SK-N-SH (cell line): ENCODE measurements at regions not wholly inside any gene's neighbourhood (a gene's known extent, or its start where the extent isn't known, plus 50 kb on each side); places are given as distances from the start of the nearest gene placed in this dataset.

ENCODE experiments used
- CTCF ChIA-PET: fragments of 300-600, 350-600 bp; formaldehyde crosslinking; extraction: SDS; loops from one replicate; lab custom pipeline; 2021; lab: Yijun Ruan, JAX
- POLR2A ChIA-PET: fragments of 350-600 bp; sonication (Branson Sonifier 250); formaldehyde crosslinking; extraction: SDS; loops from one replicate; lab custom pipeline; 2020; ENCODE audit warnings: antibody characterized with exemption, inconsistent platforms; lab: Yijun Ruan, JAX
- DNase-seq: peaks from one replicate; pipeline ENCODE4 v3.0.0; 2012
- H2AFZ ChIP-seq: fragments of 200-600 bp; sonication (generic); 2 replicates; pipeline ENCODE4 v1.8.1; 2016; ENCODE audit warnings: antibody characterized with exemption, mild to moderate bottlenecking, low read depth
- H3F3A ChIP-seq: fragments of 200-600 bp; sonication (generic); replicated peaks from 2 replicates; pipeline ENCODE3; 2016; ENCODE audit warnings: antibody characterized with exemption, mild to moderate bottlenecking; ENCODE audit not compliant: insufficient read depth
- H3K27ac ChIP-seq, 2 experiments: fragments of 200-500 bp in 1 of 2; fragments of 200-600 bp in 1 of 2; sonication (Bioruptor generic) in 1 of 2; sonication (generic), shearing (Covaris generic) in 1 of 2; 2 replicates each; pipeline versions ENCODE4 v1.5.1 to v1.6.1; 2014 to 2016; ENCODE audit warnings: low read depth in 2 of 2, inconsistent platforms in 1 of 2, low read length in 1 of 2, mild to moderate bottlenecking in 1 of 2, mixed read lengths in 1 of 2
- H3K27me3 ChIP-seq: fragments of 200-600 bp; sonication (generic), shearing (Covaris generic); 2 replicates; pipeline ENCODE4 v1.6.1; 2016; ENCODE audit warnings: mixed run types; ENCODE audit not compliant: insufficient read depth
- H3K36me3 ChIP-seq, 2 experiments: fragments of 200-500 bp in 1 of 2; fragments of 200-600 bp in 1 of 2; sonication (Bioruptor generic) in 1 of 2; sonication (generic) in 1 of 2; replicated peaks in 1 of 2; 2 replicates each; pipeline versions ENCODE3 to v1.5.1; 2014 to 2016; ENCODE audit warnings: low read length in 1 of 2, mild to moderate bottlenecking in 1 of 2; ENCODE audit not compliant: insufficient read depth in 2 of 2, control insufficient read depth in 1 of 2
- H3K4me1 ChIP-seq, 2 experiments: fragments of 200-500 bp in 1 of 2; fragments of 200-600 bp in 1 of 2; sonication (Bioruptor generic) in 1 of 2; sonication (generic), shearing (Covaris generic) in 1 of 2; 2 replicates each; pipeline versions ENCODE4 v1.5.1 to v1.6.1; 2014 to 2016; ENCODE audit warnings: low read depth in 1 of 2, low read length in 1 of 2, mixed run types in 1 of 2; ENCODE audit not compliant: insufficient read depth in 2 of 2, control insufficient read depth in 1 of 2
- H3K4me2 ChIP-seq: fragments of 200-600 bp; sonication (generic), shearing (Covaris generic); 2 replicates; pipeline ENCODE4 v1.6.1; 2017; ENCODE audit warnings: mixed run types
- H3K4me3 ChIP-seq, 2 experiments: fragments of 200-500 bp in 1 of 2; fragments of 200-600 bp in 1 of 2; sonication (Bioruptor generic) in 1 of 2; sonication (generic), shearing (Covaris generic) in 1 of 2; 2 replicates each; pipeline versions ENCODE4 v1.5.1 to v1.8.1; 2014 to 2016; ENCODE audit warnings: low read depth in 2 of 2, inconsistent platforms in 1 of 2, low read length in 1 of 2, mild to moderate bottlenecking in 1 of 2, mixed read lengths in 1 of 2, moderate library complexity in 1 of 2
- H3K79me2 ChIP-seq: fragments of 200-600 bp; sonication (generic); 2 replicates; pipeline ENCODE4 v1.8.1; 2017; ENCODE audit warnings: mild to moderate bottlenecking; ENCODE audit not compliant: insufficient read depth
- H3K9ac ChIP-seq: fragments of 200-600 bp; sonication (generic); 2 replicates; pipeline ENCODE4 v1.6.1; 2017; ENCODE audit warnings: mixed run types
- H3K9me2 ChIP-seq: fragments of 200-600 bp; sonication (generic); 2 replicates; pipeline ENCODE4 v1.6.1; 2017; ENCODE audit warnings: mixed run types
- H3K9me3 ChIP-seq: fragments of 200-600 bp; sonication (generic); 2 replicates; pipeline ENCODE4 v1.6.1; 2017; ENCODE audit warnings: mixed run types, mild to moderate bottlenecking, moderate library complexity
- H4K20me1 ChIP-seq: fragments of 200-600 bp; sonication (generic); 2 replicates; pipeline ENCODE4 v1.6.1; 2017; ENCODE audit warnings: mild to moderate bottlenecking, mixed run types; ENCODE audit not compliant: insufficient read depth
- CTCF ChIP-seq: fragments of 200-600 bp; sonication (generic); IDR thresholded peaks from 2 replicates; pipeline ENCODE4 v1.6.1; 2017; ENCODE audit warnings: antibody characterized with exemption, mild to moderate bottlenecking, moderate library complexity
- FOSL2 ChIP-seq: IDR thresholded peaks from 2 replicates; pipeline ENCODE4 v1.4.0; 2012; ENCODE audit warnings: low read depth, mild to moderate bottlenecking, moderate library complexity, borderline replicate concordance
- FOXJ3 ChIP-seq: sonication (generic); formaldehyde crosslinking; IDR thresholded peaks from 2 replicates; pipeline ENCODE4 v1.5.1; 2020; ENCODE audit warnings: mild to moderate bottlenecking, missing genetic modification reagents
- GABPA ChIP-seq: IDR thresholded peaks from 2 replicates; pipeline ENCODE4 v1.4.0; 2012; ENCODE audit warnings: low read depth, mild to moderate bottlenecking
- RAD21 ChIP-seq: IDR thresholded peaks from 2 replicates; pipeline ENCODE4 v1.6.1; 2012; ENCODE audit warnings: mild to moderate bottlenecking, low read length
- RXRA ChIP-seq: IDR thresholded peaks from 2 replicates; pipeline ENCODE4 v1.4.0; 2012; ENCODE audit warnings: low read depth, mild to moderate bottlenecking, borderline replicate concordance
- SMC3 ChIP-seq: IDR thresholded peaks from 2 replicates; pipeline ENCODE4 v1.6.1; 2012; ENCODE audit warnings: low read depth, low read length, improper control_type of control experiment
- TAF1 ChIP-seq: IDR thresholded peaks from 2 replicates; pipeline ENCODE4 v1.6.1; 2012; ENCODE audit warnings: low read depth, mild to moderate bottlenecking, low read length, moderate library complexity, borderline replicate concordance
- TEAD4 ChIP-seq: IDR thresholded peaks from 2 replicates; pipeline ENCODE4 v1.4.0; 2012; ENCODE audit warnings: mild to moderate bottlenecking, borderline replicate concordance; ENCODE audit not compliant: insufficient read depth
- WGBS: methylation state at CpG from one replicate; pipeline ENCODE4 v1.1.6; 2017; ENCODE audit warnings: low lambda C conversion rate; 5-methylcytosine and 5-hydroxymethylcytosine counted together
- TF ChIP-seq, protein P1 (sequence below): IDR thresholded peaks from 2 replicates; pipeline ENCODE4 v1.4.0; 2012; ENCODE audit warnings: low read depth, borderline replicate concordance
- TF ChIP-seq, protein P2 (sequence below): IDR thresholded peaks from 2 replicates; pipeline ENCODE4 v1.4.0; 2012; ENCODE audit warnings: low read depth
- TF ChIP-seq, protein P3 (sequence below): fragments of 150-350 bp; IDR thresholded peaks from 2 replicates; pipeline ENCODE4 v1.6.1; 2016; ENCODE audit warnings: mild to moderate bottlenecking, low read depth, low read length

DNA sequence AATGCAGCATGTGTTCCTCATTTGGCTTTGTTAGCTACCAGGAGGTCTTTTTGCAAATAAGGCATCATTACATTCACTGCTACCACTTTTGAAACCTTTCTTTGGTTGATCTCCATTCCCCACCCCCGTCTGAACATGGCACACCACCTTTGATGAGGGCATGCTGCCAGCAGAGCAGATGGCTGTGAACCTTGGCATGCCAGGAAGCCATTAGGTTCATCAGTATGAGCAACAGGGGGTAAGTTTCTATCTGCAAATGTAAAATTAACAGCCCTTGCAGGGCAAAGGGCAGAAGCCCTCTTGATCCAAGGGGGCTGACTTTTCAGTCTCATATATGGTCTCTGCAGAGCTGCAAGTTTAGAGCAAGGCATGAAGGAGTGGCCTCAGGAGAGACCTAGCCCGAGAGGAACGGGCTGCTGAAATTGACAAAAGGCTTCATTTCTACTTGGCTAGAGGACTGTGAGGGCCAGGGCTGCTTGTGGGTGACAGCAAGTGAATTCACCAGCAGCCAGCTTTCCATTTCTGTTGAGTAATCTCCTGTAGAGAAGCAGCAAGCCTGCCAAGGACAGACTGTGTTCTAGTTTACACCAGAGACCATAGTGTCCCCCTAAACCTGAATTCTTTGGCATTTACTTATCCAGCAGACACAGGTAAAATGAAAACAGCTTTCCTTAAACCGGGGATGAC is 127.9 kb downstream of the ZNF326 start:
- DNase-seq = no peak
- Histone ChIP-seq H3K4me1 (peaks cover 0 to 4% of the 10 kb centered on the region in 2 experiments; a peak in 2 of 4 replicates), H2AFZ (no peak overlapping the region), H4K20me1 (no peaks in the 10 kb centered on the region), H3F3A (no peaks in the 10 kb centered on the region), H3K4me3 (no peak overlapping the region), H3K27me3 (peaks cover 13% of the 10 kb centered on the region; the same call in 1 of the 2 replicates), H3K27ac (no peak overlapping the region), H3K9ac (no peak overlapping the region), H3K9me2 (no peaks in the 10 kb centered on the region), H3K9me3 (no peaks in the 10 kb centered on the region), H3K4me2 (no peak overlapping the region), H3K79me2 (no peaks in the 10 kb centered on the region), H3K36me3 (no peaks in the 10 kb centered on the region)
- POLR2A ChIA-PET = no interaction called here
- WGBS = 8% methylated on average over 4 of the region's 4 CpGs
- CTCF ChIA-PET = interaction anchor here (1.2 kb wide), 1 partner anchor 54 kb away, joined by 3 read pairs; no protein-coding TSS in a partner anchor
- TF ChIP-seq TAF1 (no peak), SMC3 (no peak), RAD21 (no peak), TEAD4 (no peak), GABPA (no peak), FOSL2 (no peak), RXRA (no peak), FOXJ3 (CRISPR knock-in tag) (no peak)
- TF ChIP-seq, protein P1, sequence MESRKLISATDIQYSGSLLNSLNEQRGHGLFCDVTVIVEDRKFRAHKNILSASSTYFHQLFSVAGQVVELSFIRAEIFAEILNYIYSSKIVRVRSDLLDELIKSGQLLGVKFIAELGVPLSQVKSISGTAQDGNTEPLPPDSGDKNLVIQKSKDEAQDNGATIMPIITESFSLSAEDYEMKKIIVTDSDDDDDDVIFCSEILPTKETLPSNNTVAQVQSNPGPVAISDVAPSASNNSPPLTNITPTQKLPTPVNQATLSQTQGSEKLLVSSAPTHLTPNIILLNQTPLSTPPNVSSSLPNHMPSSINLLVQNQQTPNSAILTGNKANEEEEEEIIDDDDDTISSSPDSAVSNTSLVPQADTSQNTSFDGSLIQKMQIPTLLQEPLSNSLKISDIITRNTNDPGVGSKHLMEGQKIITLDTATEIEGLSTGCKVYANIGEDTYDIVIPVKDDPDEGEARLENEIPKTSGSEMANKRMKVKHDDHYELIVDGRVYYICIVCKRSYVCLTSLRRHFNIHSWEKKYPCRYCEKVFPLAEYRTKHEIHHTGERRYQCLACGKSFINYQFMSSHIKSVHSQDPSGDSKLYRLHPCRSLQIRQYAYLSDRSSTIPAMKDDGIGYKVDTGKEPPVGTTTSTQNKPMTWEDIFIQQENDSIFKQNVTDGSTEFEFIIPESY = no peak
- TF ChIP-seq, protein P2, sequence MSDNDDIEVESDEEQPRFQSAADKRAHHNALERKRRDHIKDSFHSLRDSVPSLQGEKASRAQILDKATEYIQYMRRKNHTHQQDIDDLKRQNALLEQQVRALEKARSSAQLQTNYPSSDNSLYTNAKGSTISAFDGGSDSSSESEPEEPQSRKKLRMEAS = no peak
- TF ChIP-seq, protein P3, sequence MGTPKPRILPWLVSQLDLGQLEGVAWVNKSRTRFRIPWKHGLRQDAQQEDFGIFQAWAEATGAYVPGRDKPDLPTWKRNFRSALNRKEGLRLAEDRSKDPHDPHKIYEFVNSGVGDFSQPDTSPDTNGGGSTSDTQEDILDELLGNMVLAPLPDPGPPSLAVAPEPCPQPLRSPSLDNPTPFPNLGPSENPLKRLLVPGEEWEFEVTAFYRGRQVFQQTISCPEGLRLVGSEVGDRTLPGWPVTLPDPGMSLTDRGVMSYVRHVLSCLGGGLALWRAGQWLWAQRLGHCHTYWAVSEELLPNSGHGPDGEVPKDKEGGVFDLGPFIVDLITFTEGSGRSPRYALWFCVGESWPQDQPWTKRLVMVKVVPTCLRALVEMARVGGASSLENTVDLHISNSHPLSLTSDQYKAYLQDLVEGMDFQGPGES = no peak

- POLR2A ChIA-PET = no interaction called here
- CTCF ChIA-PET = interaction anchor here (0.6 to 1.7 kb wide), 16 partner anchors 10 to 1050 kb away, joined by 3 to 17 read pairs (median 4); no protein-coding TSS in a partner anchor
- Histone ChIP-seq H3K9me2 (no peaks in the 10 kb centered on the region), H3K79me2 (no peaks in the 10 kb centered on the region), H3K27me3 (no peaks in the 10 kb centered on the region; the same call in 1 of the 2 replicates), H3F3A (no peaks in the 10 kb centered on the region), H4K20me1 (no peaks in the 10 kb centered on the region), H3K9me3 (no peaks in the 10 kb centered on the region), H3K4me3 (peak overlapping the region in 1 of 2 experiments; percentile 11; a peak in 1 of 4 replicates), H3K4me2 (no peak overlapping the region), H3K36me3 (no peaks in the 10 kb centered on the region), H3K4me1 (no peaks in the 10 kb centered on the region), H3K27ac (no peak overlapping the region), H2AFZ (no peak overlapping the region), H3K9ac (no peak overlapping the region)
- 8% methylated on average over 3 of the region's 3 CpGs for WGBS
- peak; percentile 22 for DNase-seq
- TF ChIP-seq CTCF = peak; percentile 83
- TF ChIP-seq SMC3 = peak; percentile 59
- TF ChIP-seq, protein P1 = no peak
- peak; percentile 87 for TF ChIP-seq RAD21
Observed at GRCh38 chr1:90114521-90115141, 119.7 kb downstream of the ZNF326 start.
